ENCODE measurements at regions not wholly inside any gene's neighbourhood (a gene's known extent, or its start where the extent isn't known, plus 50 kb on each side); places are given as distances from the start of the nearest gene placed in this dataset.
A peak's percentile ranks its signal among the peaks of the same experiment; 100 is the strongest.
"Not testable (repeated sequence)": the region's sequence is repeated elsewhere in the genome, so short reads cannot be mapped to it uniquely, and the experiment has no call there.

- DNase-seq: no peak
- in situ Hi-C loops (cut with MboI; ENCODE audit: low pct_unique_long_range_greater_than_20kb, low sequenced_read_pairs): no loop called here
These were observed 59.6 kb upstream of the MAN2A1 start for GRCh38 chr5:109630093-109630492.

GRCh38 chr5:109628591-109628990 is 61.1 kb upstream of the MAN2A1 start:
- in situ Hi-C loops (cut with MboI; ENCODE audit: low pct_unique_long_range_greater_than_20kb, low sequenced_read_pairs): no loop called here
- DNase-seq: no peak

GRCh38 chr5:109621266-109621665 is 68.5 kb upstream of the MAN2A1 start:
- in situ Hi-C loops (cut with MboI; ENCODE audit: low pct_unique_long_range_greater_than_20kb, low sequenced_read_pairs): not testable (repeated sequence)

GRCh38 chr5:109620651-109621050 is 69.1 kb upstream of the MAN2A1 start:
- no peak for DNase-seq
- in situ Hi-C loops (cut with MboI; ENCODE audit: low pct_unique_long_range_greater_than_20kb, low sequenced_read_pairs): no loop called here

More at GRCh38 chr5:109621266-109621665, 68.5 kb upstream of the MAN2A1 start:
- peak; percentile 11 for DNase-seq

GRCh38 chr5:109619606-109620005 is 70.1 kb upstream of the MAN2A1 start:
- in situ Hi-C loops (cut with MboI; ENCODE audit: low pct_unique_long_range_greater_than_20kb, low sequenced_read_pairs): no loop called here
- DNase-seq: no peak

GRCh38 chr5:109619021-109619460 is 70.7 kb upstream of the MAN2A1 start:
- in situ Hi-C loops (cut with MboI; ENCODE audit: low pct_unique_long_range_greater_than_20kb, low sequenced_read_pairs): no loop called here
- no peak for DNase-seq

- in situ Hi-C loops (cut with MboI; ENCODE audit: low pct_unique_long_range_greater_than_20kb, low sequenced_read_pairs): no loop called here
- no peak for DNase-seq
These were observed 74.7 kb upstream of the MAN2A1 start for GRCh38 chr5:109614981-109615380.

- in situ Hi-C loops (cut with MboI; ENCODE audit: low pct_unique_long_range_greater_than_20kb, low sequenced_read_pairs): no loop called here
- no peak for DNase-seq
These were observed 75.4 kb upstream of the MAN2A1 start for GRCh38 chr5:109614301-109614700.

- DNase-seq: no peak
- in situ Hi-C loops (cut with MboI; ENCODE audit: low pct_unique_long_range_greater_than_20kb, low sequenced_read_pairs): no loop called here
These were observed 77.3 kb upstream of the MAN2A1 start for GRCh38 chr5:109612278-109612905.

- in situ Hi-C loops (cut with MboI; ENCODE audit: low pct_unique_long_range_greater_than_20kb, low sequenced_read_pairs): no loop called here
- no peak for DNase-seq
These were observed 78.2 kb upstream of the MAN2A1 start for GRCh38 chr5:109611505-109611904.

GRCh38 chr5:109611061-109611460 is 78.7 kb upstream of the MAN2A1 start:
- in situ Hi-C loops (cut with MboI; ENCODE audit: low pct_unique_long_range_greater_than_20kb, low sequenced_read_pairs): no loop called here
- DNase-seq: no peak

- in situ Hi-C loops (cut with MboI; ENCODE audit: low pct_unique_long_range_greater_than_20kb, low sequenced_read_pairs): no loop called here
- DNase-seq: no peak
These were observed 79.1 kb upstream of the MAN2A1 start for GRCh38 chr5:109610581-109610980.

GRCh38 chr5:109605207-109605730 is 84.5 kb upstream of the MAN2A1 start:
- DNase-seq: no peak

GRCh38 chr5:109604758-109605157 is 85.0 kb upstream of the MAN2A1 start:
- DNase-seq: no peak
- in situ Hi-C loops (cut with MboI; ENCODE audit: low pct_unique_long_range_greater_than_20kb, low sequenced_read_pairs): no loop called here

More at GRCh38 chr5:109605207-109605730, 84.5 kb upstream of the MAN2A1 start:
- in situ Hi-C loops (cut with MboI; ENCODE audit: low pct_unique_long_range_greater_than_20kb, low sequenced_read_pairs): no loop called here

GRCh38 chr5:109601736-109602135 is 88.0 kb upstream of the MAN2A1 start:
- in situ Hi-C loops (cut with MboI; ENCODE audit: low pct_unique_long_range_greater_than_20kb, low sequenced_read_pairs): no loop called here
- DNase-seq: no peak

- DNase-seq: no peak
- in situ Hi-C loops (cut with MboI; ENCODE audit: low pct_unique_long_range_greater_than_20kb, low sequenced_read_pairs): no loop called here
These were observed 91.8 kb upstream of the MAN2A1 start for GRCh38 chr5:109597893-109598292.

- no peak for DNase-seq
- in situ Hi-C loops (cut with MboI; ENCODE audit: low pct_unique_long_range_greater_than_20kb, low sequenced_read_pairs): no loop called here
These were observed 95.5 kb upstream of the MAN2A1 start for GRCh38 chr5:109594217-109594616.

- no peak for DNase-seq
- in situ Hi-C loops (cut with MboI; ENCODE audit: low pct_unique_long_range_greater_than_20kb, low sequenced_read_pairs): no loop called here
These were observed 98.9 kb upstream of the MAN2A1 start for GRCh38 chr5:109590799-109591198.

GRCh38 chr5:109589986-109590385 is 99.7 kb upstream of the MAN2A1 start:
- in situ Hi-C loops (cut with MboI; ENCODE audit: low pct_unique_long_range_greater_than_20kb, low sequenced_read_pairs): no loop called here
- DNase-seq: no peak

GRCh38 chr5:109589239-109589638 is 100.5 kb upstream of the MAN2A1 start:
- in situ Hi-C loops (cut with MboI; ENCODE audit: low pct_unique_long_range_greater_than_20kb, low sequenced_read_pairs): no loop called here
- DNase-seq: no peak
